ENCODE measurements at regions not wholly inside any gene's neighbourhood (a gene's known extent, or its start where the extent isn't known, plus 50 kb on each side); places are given as distances from the start of the nearest gene placed in this dataset.

DNA sequence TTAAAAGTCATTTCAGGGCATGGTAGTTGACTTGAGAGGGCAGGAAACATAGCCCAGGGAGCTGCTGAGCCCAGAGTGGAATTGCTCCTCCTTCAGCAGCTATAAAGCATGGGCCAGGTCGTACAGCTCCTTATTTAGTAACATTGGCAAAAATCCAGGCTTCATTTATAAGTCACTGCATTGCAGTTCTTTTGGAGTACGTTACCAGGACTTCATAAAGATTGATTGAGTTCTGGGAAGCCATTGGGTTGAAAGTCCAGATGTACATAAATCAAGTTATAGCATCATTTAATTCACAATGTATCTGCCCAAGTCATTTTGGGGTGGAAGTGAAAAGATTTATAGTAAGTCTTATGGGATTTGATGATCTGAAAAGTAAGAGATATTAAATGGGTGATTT lies 53.0 kb upstream of the ANKEF1 start:
- intact Hi-C loops (cut with micrococcal nuclease; ENCODE audit: unreplicated experiment), result no loop called here
- H3K4me2 ChIP-seq, result no peak overlapping the region
- H3K9me2 ChIP-seq (ENCODE audit: insufficient read depth), result no peaks in the 10 kb centered on the region
- no peak overlapping the region for H2AFZ ChIP-seq
- H3K4me1 ChIP-seq (replicated peaks; ENCODE audit: insufficient read depth), result peaks cover 11% of the 10 kb centered on the region; the same call in 1 of the 2 replicates
- no peak for DNase-seq
- H3K79me2 ChIP-seq (ENCODE audit: low read depth), result no peaks in the 10 kb centered on the region
- ChIA-PET CTCF (interaction anchor here (0.6 to 1.2 kb wide), 3 partner anchors 109 to 372 kb away, joined by 3 to 4 read pairs (median 3); no protein-coding TSS in a partner anchor), POLR2A (ENCODE audit: unreplicated experiment) (no interaction called here)
- H3K27ac ChIP-seq, result no peak overlapping the region
- TF ChIP-seq CTCF (conservative IDR thresholded peaks at IDR 0.05) (no peak), EZH2 (IDR thresholded peaks at IDR 0.05; ENCODE audit: low read depth) (no peak)
- no peaks in the 10 kb centered on the region for H4K20me1 ChIP-seq (ENCODE audit: insufficient read depth)
- no peaks in the 10 kb centered on the region for H3K27me3 ChIP-seq (ENCODE audit: insufficient read depth, low read depth)
- no peaks in the 10 kb centered on the region for H3K36me3 ChIP-seq (ENCODE audit: low read depth)
- no peak overlapping the region for H3K4me3 ChIP-seq
- no peaks in the 10 kb centered on the region for H3F3A ChIP-seq (ENCODE audit: insufficient read depth, low read depth)
- H3K9me3 ChIP-seq (ENCODE audit: insufficient read depth, low read depth), result no peaks in the 10 kb centered on the region
- no TSS peak for BruUV-seq (replicated peaks)

DNA sequence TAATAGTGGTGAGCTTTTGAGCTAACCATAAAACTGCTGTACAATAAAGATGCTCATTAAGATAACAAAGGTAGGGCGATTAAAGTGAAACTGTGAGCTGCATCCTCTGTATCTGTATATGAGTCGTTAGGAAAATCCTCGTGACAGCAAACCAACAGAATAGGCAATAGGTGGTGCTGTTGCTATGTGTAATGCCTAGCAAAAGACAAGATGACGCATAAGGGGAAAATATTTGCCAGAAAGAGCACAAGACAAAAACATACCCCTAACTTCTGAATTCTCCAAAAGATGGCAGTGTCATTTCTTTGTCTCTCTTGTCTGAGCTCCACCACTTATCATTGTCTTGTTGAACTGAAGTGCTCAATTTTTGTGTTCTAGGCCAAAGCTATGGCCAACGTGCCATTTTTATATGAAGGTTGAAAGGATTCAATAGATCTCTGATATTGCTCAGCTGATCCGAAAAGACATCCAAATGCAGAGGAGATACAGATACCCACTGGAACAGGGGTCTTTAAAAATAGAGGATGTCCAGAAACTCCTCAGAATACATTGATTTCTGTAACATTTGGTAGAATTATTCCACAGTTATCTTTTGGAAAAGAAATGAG lies 56.3 kb upstream of the ANKEF1 start:
- ChIA-PET CTCF (interaction anchor here (0.5 to 3.1 kb wide), 6 partner anchors 12 to 1565 kb away, joined by 3 to 30 read pairs (median 4); no protein-coding TSS in a partner anchor), POLR2A (ENCODE audit: unreplicated experiment) (interaction anchor here (0.6 to 0.9 kb wide), 2 partner anchors 456 to 1271 kb away, joined by 3 to 11 read pairs; no protein-coding TSS in a partner anchor)
- H3F3A ChIP-seq (ENCODE audit: insufficient read depth, low read depth), result no peaks in the 10 kb centered on the region
- no TSS peak for BruUV-seq (replicated peaks)
- no peak for TF ChIP-seq EZH2 (IDR thresholded peaks at IDR 0.05; ENCODE audit: low read depth)
- TF ChIP-seq CTCF (conservative IDR thresholded peaks at IDR 0.05), result peak; percentile 81
- peak overlapping the region; percentile 59 for H3K4me2 ChIP-seq
- H3K4me1 ChIP-seq (replicated peaks; ENCODE audit: insufficient read depth), result peaks cover 11% of the 10 kb centered on the region; the same call in 1 of the 2 replicates
- H3K9me3 ChIP-seq (ENCODE audit: insufficient read depth, low read depth), result no peaks in the 10 kb centered on the region
- DNase-seq, result peak; percentile 35 to 74
- no peaks in the 10 kb centered on the region for H3K9me2 ChIP-seq (ENCODE audit: insufficient read depth)
- peak overlapping the region; percentile 19; the same call in 1 of the 2 replicates for H3K4me3 ChIP-seq
- H4K20me1 ChIP-seq (ENCODE audit: insufficient read depth), result no peaks in the 10 kb centered on the region
- H2AFZ ChIP-seq, result no peak overlapping the region
- H3K27ac ChIP-seq, result no peak overlapping the region
- H3K79me2 ChIP-seq (ENCODE audit: low read depth), result no peaks in the 10 kb centered on the region
- no peaks in the 10 kb centered on the region for H3K27me3 ChIP-seq (ENCODE audit: insufficient read depth, low read depth)
- H3K36me3 ChIP-seq (ENCODE audit: low read depth), result no peaks in the 10 kb centered on the region
- intact Hi-C loops (cut with micrococcal nuclease; ENCODE audit: unreplicated experiment), result loop anchor here (1.0 to 5.0 kb wide), 10 partner anchors 112 to 1566 kb away; partner anchors contain the start of genes JAG1, MKKS and SLX4IP

- no peak overlapping the region; the same call in 1 of the 2 replicates for H3K4me2 ChIP-seq
- H3K9me2 ChIP-seq (ENCODE audit: insufficient read depth), result no peaks in the 10 kb centered on the region
- no peaks in the 10 kb centered on the region for H3K79me2 ChIP-seq (ENCODE audit: low read depth)
- DNase-seq, result no peak
- H3K4me3 ChIP-seq, result no peak overlapping the region
- intact Hi-C loops (cut with micrococcal nuclease; ENCODE audit: unreplicated experiment), result loop anchor here (1.0 to 5.0 kb wide), 10 partner anchors 113 to 1567 kb away; partner anchors contain the start of genes JAG1, MKKS and SLX4IP
- H2AFZ ChIP-seq, result no peak overlapping the region
- no peak for TF ChIP-seq CTCF (conservative IDR thresholded peaks at IDR 0.05)
- no peak for TF ChIP-seq EZH2 (IDR thresholded peaks at IDR 0.05; ENCODE audit: low read depth)
- H3K27me3 ChIP-seq (ENCODE audit: insufficient read depth, low read depth), result no peaks in the 10 kb centered on the region
- CTCF ChIA-PET, result interaction anchor here (0.5 to 3.1 kb wide), 6 partner anchors 13 to 1566 kb away, joined by 3 to 30 read pairs (median 4); no protein-coding TSS in a partner anchor
- no peak overlapping the region; the same call in 1 of the 2 replicates for H3K27ac ChIP-seq
- H3K36me3 ChIP-seq (ENCODE audit: low read depth), result no peaks in the 10 kb centered on the region
- POLR2A ChIA-PET (ENCODE audit: unreplicated experiment), result no interaction called here
- H4K20me1 ChIP-seq (ENCODE audit: insufficient read depth), result no peaks in the 10 kb centered on the region
- H3K4me1 ChIP-seq (replicated peaks; ENCODE audit: insufficient read depth), result peaks cover 11% of the 10 kb centered on the region; the same call in 1 of the 2 replicates
- no TSS peak for BruUV-seq (replicated peaks)
- H3F3A ChIP-seq (ENCODE audit: insufficient read depth, low read depth), result no peaks in the 10 kb centered on the region
- H3K9me3 ChIP-seq (ENCODE audit: insufficient read depth, low read depth), result no peaks in the 10 kb centered on the region
These were observed 57.2 kb upstream of the ANKEF1 start for GRCh38 chr20:9977629-9978028.

All from PC-9 (cell line).